ENCODE measurements at regions not wholly inside any gene's neighbourhood (a gene's known extent, or its start where the extent isn't known, plus 50 kb on each side); places are given as distances from the start of the nearest gene placed in this dataset.
"Not testable (repeated sequence)": the region's sequence is repeated elsewhere in the genome, so short reads cannot be mapped to it uniquely, and the experiment has no call there.

- DNase-seq = no peak
Observed at GRCh38 chr6:74757813-74758212, 448.0 kb downstream of the COL12A1 start.

DNA sequence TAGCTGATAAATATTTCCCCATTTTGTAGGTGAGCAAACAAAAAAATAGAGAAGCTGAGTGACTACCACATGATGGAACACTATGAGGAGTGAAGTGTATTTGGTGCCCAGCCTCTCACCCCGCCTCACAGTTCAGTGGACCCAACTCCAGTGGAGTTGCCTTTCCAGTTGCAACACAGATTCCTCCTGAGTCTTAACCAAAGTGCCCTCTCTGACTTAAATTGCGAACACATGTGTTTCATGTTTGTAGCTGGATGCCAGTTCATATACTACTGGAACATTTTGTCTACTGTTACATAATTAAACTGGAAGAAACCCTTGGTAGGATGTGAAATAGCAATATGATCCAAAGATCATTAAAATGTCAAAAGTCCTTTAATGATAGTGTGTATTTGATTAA, 448.9 kb downstream of the COL12A1 start:
- DNase-seq = no peak

DNA sequence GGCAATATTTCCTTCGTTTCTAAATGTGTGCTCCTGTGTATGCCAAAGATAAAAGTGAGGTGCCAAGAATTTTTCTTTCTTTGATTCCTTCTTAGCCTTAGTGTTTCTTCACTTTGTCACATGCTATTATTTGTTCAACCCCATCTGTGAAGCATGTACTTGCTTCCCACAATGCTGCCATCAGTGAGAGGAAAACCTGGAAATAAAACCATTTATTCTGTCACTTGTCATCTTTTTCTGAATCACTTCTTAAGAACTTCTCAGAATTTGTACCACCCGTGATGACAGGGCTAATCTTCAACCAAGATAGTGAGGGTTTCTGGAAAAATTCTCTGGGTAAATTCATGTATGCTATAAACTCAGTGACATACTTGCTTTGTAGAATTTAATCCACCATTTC, 450.1 kb downstream of the COL12A1 start:
- no peak for DNase-seq

- DNase-seq = no peak
Observed at GRCh38 chr6:74755196-74755595, 450.7 kb downstream of the COL12A1 start.

DNA sequence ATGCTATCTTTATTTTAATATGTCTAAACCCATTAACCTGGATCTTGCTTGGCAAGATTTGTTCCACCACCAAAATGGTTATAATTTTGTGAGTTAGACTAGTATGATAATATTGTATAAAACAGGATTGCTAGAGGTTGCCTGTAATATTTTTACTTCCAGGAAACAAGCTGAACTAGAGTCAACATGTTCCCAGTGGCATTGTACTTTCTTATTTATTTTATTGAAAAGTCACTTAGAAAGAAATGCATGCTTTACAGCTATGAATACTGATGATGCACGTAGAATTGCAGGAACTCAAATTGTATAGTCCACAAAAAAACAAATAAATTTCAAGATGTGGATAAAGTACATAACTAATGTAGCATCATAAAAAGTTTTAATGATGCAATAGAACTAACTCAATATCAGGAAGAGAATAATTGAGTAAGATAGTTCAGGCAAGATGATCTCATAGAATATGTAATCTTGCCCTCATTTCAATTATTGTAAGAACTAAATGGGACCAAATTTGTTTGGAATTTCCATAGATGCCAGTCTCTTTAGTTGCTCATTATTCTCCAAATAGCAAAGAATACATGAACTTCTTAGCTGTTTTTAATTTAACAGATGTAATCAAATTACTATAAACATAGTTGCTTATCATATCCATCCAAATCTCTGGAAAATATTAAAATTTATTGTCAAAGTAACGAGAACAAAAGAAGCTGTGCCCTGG, 451.8 kb downstream of the COL12A1 start:
- no peak for DNase-seq

DNA sequence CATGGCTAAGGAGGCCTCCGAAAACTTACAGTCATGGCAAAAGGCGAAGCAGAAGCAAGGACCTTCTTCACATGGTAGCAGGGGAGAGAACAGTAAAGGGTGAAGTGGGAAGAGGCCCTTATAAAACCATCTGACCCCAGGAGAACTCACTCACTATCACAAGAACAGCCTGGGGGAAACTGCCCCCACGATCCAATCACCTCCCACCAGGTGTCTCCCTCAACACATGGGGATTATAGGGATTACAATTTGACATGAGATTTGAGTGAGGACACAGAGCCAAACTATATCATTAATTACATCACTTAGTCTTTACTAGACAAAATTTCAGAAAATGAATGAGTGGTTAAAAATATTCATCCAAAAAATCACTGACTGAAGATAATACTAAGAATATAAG, 453.6 kb downstream of the COL12A1 start:
- no peak for DNase-seq

DNA sequence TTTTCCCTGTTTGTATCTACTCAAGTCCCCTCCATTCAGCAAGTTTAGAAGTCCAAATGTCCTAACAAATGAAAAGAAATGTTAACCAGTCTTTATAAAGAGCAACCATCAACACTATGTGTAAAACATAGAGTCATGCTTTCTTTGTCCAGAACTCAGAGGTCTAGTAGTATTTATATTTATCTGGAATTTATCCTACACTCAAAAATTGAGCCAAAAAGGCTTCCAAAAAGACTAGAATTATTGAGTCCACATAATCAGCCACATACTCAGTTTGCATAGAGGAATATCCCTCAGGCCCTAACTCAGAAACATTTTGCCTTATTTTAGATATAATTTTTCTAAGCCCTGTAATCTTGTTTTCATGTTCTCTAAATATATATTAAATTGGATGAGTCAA, 455.0 kb downstream of the COL12A1 start:
- DNase-seq = no peak

- DNase-seq = no peak
Observed at GRCh38 chr6:74749211-74750147, 456.4 kb downstream of the COL12A1 start.

DNA sequence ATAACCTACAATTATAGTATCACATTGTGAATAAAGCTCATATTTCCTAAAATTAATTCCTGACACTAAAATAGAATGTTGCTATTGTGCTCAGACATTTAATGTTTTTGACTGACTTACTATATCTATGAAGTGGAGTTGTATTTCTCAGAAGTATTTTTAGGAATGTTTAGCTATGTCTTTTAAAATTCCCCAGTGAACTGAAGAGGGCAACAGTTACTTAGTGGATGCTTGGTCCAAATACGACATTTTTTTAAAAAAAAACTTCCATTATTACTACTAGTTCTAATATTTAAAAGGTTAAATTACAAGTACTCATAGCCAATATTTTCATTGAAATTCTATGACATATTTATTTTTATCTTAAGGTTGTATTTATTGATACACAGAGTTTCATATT, 460.2 kb downstream of the COL12A1 start:
- no peak for DNase-seq

- DNase-seq = no peak
Observed at GRCh38 chr6:74742793-74743508, 462.9 kb downstream of the COL12A1 start.

DNA sequence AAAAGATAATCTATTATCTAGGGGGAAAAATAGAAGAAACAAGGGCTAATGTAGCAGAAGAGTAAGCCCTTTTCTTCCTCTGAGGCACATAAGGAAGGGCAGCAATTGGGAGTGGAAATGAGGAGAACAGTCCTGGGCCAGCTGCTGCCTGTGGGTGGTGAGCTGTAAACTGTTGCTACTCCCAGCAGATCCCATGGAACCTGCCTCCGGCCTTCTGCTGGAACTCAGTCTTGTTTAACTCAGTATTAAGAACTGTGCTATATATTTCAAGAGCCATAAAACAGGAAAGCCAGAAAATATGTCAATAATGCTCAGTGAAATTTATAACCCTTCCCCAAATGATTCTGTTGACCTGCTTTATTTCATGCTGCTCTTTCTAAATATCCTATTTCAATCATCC, 464.2 kb downstream of the COL12A1 start:
- no peak for DNase-seq

- DNase-seq = no peak
Observed at GRCh38 chr6:74735304-74735703, 470.5 kb downstream of the COL12A1 start.

GRCh38 chr6:74734901-74735300, 471.0 kb downstream of the COL12A1 start:
- DNase-seq = no peak

DNA sequence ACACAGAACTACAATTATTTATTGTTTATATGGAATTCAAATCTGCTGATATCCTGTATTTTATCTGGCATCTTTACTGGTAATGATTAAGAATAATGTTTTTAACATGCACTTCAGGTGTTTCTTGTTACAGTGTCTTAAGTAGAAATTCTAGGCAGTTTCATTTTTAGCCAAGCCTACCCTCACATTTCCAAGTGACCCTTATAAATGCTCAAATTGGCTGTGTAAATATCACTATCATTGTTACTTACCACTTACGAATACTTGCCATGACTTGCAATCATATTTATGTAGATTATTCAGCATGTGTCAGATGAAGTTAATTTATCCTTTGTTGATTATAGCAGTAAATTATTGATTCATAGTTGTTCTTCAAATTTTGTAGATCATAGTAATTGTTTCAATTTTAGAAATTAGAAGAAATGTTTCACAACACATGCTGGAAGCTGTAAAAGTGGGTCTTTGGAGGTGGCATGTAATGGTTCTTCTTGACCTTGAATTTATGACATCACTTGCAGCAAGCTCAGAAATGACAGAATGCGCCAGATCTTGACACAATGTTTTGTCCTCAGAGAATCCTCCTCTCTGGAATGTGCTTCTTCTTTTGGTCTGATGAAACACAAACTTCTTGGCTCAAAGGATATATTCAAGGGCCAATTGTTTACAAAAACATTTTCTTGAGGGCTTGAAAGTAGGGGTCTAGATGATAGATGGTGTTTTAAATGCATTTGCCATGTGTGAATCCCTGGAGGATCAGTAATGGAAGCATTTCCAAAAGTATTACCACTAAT, 471.8 kb downstream of the COL12A1 start:
- no peak for DNase-seq

GRCh38 chr6:74731931-74732330, 473.9 kb downstream of the COL12A1 start:
- no peak for DNase-seq

DNA sequence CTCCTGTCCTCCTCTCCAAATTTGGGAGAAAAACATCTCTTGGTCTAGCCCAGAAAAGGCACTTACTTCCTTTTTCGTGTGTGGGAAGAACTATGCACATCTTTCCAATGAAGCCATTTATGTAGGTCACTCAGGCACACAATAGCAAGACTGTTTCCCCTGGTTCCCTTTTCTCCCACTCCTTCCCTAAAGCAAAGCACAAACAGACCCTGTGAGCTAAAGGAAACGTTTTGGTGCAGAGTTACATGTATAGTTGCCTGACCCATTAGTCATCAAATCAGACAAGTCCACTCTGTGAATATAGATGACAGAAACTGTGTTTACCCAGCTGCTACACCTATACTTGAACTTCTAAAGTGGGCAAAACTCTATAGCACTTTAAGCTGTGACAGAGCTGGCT, 474.6 kb downstream of the COL12A1 start:
- peak; percentile 79 for DNase-seq

GRCh38 chr6:74720923-74721322, 484.9 kb downstream of the COL12A1 start:
- DNase-seq = no peak

DNA sequence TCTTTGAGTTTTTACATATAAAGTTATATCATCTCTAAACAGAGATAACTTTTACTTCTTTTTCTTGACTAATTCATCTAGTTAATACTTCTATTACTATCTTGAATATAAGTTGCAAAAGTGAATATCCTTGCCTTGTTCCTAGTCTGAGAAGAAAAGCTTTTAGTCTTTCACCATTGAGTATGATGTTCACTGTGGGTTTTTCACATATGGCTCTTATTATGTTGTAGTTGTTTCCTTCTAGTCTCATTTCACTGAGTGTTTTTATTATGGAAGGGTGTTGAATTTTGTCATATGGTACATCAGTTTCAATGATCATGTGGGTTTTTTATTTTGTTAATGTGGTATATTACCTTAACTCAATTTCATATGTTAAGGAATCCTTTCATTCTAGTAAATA, 488.3 kb downstream of the COL12A1 start:
- no peak for DNase-seq

GRCh38 chr6:74715355-74716085, 490.3 kb downstream of the COL12A1 start:
- no peak for DNase-seq

DNA sequence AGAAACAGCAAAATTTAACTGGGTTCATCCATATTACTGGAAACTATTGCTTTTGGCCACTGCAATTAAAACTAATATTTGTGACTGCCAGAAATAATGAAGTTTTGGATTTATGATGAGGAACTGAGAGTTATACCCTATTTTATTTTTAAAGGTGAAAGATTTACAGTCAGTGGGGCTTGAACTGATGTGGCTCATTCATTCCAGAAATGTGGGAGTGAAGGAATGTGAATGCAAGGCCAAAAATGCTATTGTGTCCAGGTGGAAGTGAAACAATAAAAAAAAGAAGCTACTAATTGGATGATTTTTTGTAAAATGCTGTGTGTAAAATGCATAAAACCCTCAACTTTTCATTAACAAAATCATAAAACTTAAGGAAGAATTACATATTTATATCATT, 491.9 kb downstream of the COL12A1 start:
- DNase-seq = no peak

DNA sequence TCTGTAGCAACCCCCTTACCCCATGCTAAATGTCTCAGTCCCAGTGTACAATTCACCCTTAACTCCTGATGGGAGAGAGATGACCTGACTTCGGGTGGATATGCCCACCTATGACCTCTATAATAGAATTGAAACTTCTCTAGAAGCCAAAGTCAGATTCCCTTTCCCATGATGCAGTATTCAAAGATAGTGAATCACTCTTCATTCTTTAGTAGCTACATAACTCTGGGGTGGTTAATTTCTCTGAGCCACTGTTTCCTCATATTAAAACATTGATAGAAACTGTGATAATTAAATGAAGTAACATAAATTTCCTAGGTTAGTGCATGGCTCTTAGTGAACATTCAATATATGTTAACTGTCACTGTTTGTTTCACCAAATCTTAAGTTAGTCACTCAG, 500.4 kb downstream of the COL12A1 start:
- no peak for DNase-seq

- not testable (repeated sequence) for DNase-seq
Observed at GRCh38 chr6:74704540-74704939, 501.3 kb downstream of the COL12A1 start.

Data from NCI-H187 treated with DMSO at 0.1 percent for 48 hours (cell line).